ENCODE measurements at regions not wholly inside any gene's neighbourhood (a gene's known extent, or its start where the extent isn't known, plus 50 kb on each side); places are given as distances from the start of the nearest gene placed in this dataset.

- H3K4me3 ChIP-seq = no peak overlapping the region
- RAD21 ChIA-PET (ENCODE audit: unreplicated experiment) = no interaction called here
- no peak for FAIRE-seq
- no TSS peak for BruUV-seq (replicated peaks)
- H3K4me1 ChIP-seq (ENCODE audit: control insufficient read depth, insufficient read depth, low read length) = no peaks in the 10 kb centered on the region
- no peaks in the 10 kb centered on the region for H4K20me1 ChIP-seq (ENCODE audit: control insufficient read depth, insufficient read depth)
- intact Hi-C loops (cut with micrococcal nuclease; ENCODE audit: unreplicated experiment) = no loop called here
- no peak overlapping the region for H3K9ac ChIP-seq (ENCODE audit: control insufficient read depth, insufficient read depth, low read length)
- POLR2A ChIA-PET = no interaction called here
- DNase-seq (ENCODE audit: low read depth, low spot score) = no peak
- SMC1A ChIA-PET (ENCODE audit: uncharacterized antibody, unreplicated experiment) = no interaction called here
- H3K79me2 ChIP-seq (ENCODE audit: control insufficient read depth, insufficient read depth, low read length) = no peaks in the 10 kb centered on the region
- no peaks in the 10 kb centered on the region for H3K9me3 ChIP-seq (replicated peaks; ENCODE audit: control insufficient read depth, insufficient read depth, low read length)
- ATAC-seq = no peak
- WGBS (ENCODE audit: insufficient coverage, insufficient replicate concordance, low lambda C conversion rate, missing lambda C conversion rate) = 41% methylated on average over 1 of the region's 1 CpG
- H3K4me2 ChIP-seq (ENCODE audit: control insufficient read depth, insufficient read depth) = no peak overlapping the region
- in situ Hi-C loops (cut with MboI) = no loop called here
- no peak overlapping the region for H3K27ac ChIP-seq (ENCODE audit: control insufficient read depth, insufficient read depth)
- no peaks in the 10 kb centered on the region for H3K27me3 ChIP-seq (replicated peaks in 1 of 2; ENCODE audit: control insufficient read depth in 2 of 2, insufficient read depth in 2 of 2, low read length in 1 of 2)
- CTCF ChIA-PET = no interaction called here
- no peak for TF ChIP-seq RAD51 (IDR thresholded peaks at IDR 0.05)
- no peak for TF ChIP-seq POLR2A (IDR thresholded peaks at IDR 0.05; ENCODE audit: low read depth, low read length)
- no peak for TF ChIP-seq STAT3 (IDR thresholded peaks at IDR 0.05; ENCODE audit: low read depth, low read length)
- no peak for TF ChIP-seq TCF12 (IDR thresholded peaks at IDR 0.05; ENCODE audit: low read depth, low read length)
- no peak for TF ChIP-seq NR2C1 (IDR thresholded peaks at IDR 0.05)
- no peak for TF ChIP-seq GABPA (IDR thresholded peaks at IDR 0.05; ENCODE audit: low read depth)
- TF ChIP-seq RUNX3 (IDR thresholded peaks at IDR 0.05; ENCODE audit: low read length) = no peak
- TF ChIP-seq RBBP5 (conservative IDR thresholded peaks at IDR 0.05) = no peak
- no peak for TF ChIP-seq ZZZ3 (IDR thresholded peaks at IDR 0.05; ENCODE audit: control insufficient read depth, insufficient read length, low read depth)
- no peak for TF ChIP-seq DPF2 (IDR thresholded peaks at IDR 0.05)
- TF ChIP-seq KDM1A (IDR thresholded peaks at IDR 0.05; ENCODE audit: borderline replicate concordance) = no peak
- no peak for TF ChIP-seq FOXK2 (IDR thresholded peaks at IDR 0.05)
- no peak for TF ChIP-seq SPI1 (IDR thresholded peaks at IDR 0.05; ENCODE audit: borderline replicate concordance, insufficient read depth, low read depth, low read length)
- no peak for TF ChIP-seq NFYA (IDR thresholded peaks at IDR 0.05; ENCODE audit: borderline replicate concordance, low read depth, low read length)
- no peaks in the 10 kb centered on the region for H3K36me3 ChIP-seq (ENCODE audit: control insufficient read depth in 2 of 2, insufficient read depth in 2 of 2, low read length in 1 of 2)
- no peak overlapping the region for H2AFZ ChIP-seq (ENCODE audit: control insufficient read depth, low read depth, low read length)
These were observed 1461.9 kb downstream of the MAT2B start for GRCh38 chr5:164967354-164967753.

Data from GM12878 (cell line).